ENCODE measurements at regions not wholly inside any gene's neighbourhood (a gene's known extent, or its start where the extent isn't known, plus 50 kb on each side); places are given as distances from the start of the nearest gene placed in this dataset.

DNA sequence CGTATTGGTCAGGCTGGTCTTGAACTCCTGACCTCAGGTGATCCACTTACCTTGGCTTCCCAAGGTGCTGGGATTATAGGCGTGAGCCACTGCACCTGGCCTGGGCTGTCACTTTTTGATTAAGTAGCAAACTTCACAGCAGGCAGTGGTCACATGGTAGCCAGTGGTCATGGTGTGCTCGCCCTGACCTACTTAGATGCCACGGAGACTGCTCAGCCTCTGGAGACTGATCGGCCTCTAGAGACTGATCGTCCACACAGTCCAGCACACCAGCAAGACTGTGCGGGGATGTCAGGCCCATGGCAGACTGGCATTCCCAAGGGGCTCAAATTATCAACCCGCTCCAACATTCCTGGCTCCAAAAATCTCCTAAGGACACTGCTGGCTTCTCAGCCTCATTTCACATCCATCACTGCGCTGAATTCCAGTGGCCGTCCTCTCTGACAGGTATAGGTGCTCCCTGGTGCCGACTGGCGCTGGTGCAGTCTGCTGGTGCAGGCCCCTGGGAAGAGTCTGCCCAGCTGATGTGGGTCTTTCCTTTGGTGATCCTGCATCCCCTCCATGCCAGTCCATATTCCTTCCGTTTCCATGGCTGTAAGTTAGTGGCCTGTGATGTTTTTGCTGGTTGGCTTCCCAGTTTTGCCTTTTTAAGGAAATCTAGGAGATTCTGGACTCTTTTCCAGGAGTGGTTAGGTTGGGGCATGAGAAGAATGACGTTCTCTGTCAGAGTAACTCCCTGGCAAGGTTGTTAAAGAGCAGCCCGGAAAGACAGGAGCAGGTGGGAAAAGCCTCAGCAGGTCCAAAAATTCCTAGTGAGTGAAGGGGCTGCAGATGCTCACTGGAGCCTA, 374.5 kb upstream of the HS6ST1 start:
- H3K27me3 ChIP-seq = peaks cover 0 to 59% (median 0%) of the 10 kb centered on the region in 11 experiments; a peak in 6 of 22 replicates
- no peak overlapping the region for H3K4me3 ChIP-seq
- peaks cover 0 to 5% (median 0%) of the 10 kb centered on the region in 11 experiments; a peak in 1 of 22 replicates for H3K9me3 ChIP-seq (replicated peaks in 1 of 11)
- no peak for TF ChIP-seq Cebpa-rat (IDR thresholded peaks at IDR 0.05)
- no peak overlapping the region for H3K9ac ChIP-seq
- H3K4me2 ChIP-seq = peak overlapping the region in 7 of 11 experiments; percentile 1 to 97 (median 79); a peak in 10 of 22 replicates
- H3K4me1 ChIP-seq = peaks cover 10 to 62% (median 47%) of the 10 kb centered on the region in 10 experiments; a peak in 19 of 20 replicates
- H3K27ac ChIP-seq = no peak overlapping the region
- no peaks in the 10 kb centered on the region for H4K20me1 ChIP-seq
- H3K36me3 ChIP-seq = no peaks in the 10 kb centered on the region

DNA sequence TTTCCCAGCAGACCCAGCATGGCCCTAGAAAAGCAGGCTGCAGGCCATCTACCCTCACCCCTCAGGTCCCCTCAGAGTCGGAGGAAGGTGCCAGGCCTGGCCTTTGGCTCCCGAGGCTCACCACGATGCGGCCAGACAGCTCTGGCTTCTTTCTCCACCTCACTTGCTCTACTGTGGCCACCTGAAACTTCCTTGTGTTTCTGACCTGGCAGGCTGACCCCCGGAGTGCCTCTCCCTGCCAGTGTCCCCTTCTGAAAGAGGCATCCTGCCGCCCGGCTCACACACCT, 375.0 kb upstream of the HS6ST1 start:
- peaks cover 8 to 56% (median 43%) of the 10 kb centered on the region in 10 experiments; a peak in 19 of 20 replicates for H3K4me1 ChIP-seq

DNA sequence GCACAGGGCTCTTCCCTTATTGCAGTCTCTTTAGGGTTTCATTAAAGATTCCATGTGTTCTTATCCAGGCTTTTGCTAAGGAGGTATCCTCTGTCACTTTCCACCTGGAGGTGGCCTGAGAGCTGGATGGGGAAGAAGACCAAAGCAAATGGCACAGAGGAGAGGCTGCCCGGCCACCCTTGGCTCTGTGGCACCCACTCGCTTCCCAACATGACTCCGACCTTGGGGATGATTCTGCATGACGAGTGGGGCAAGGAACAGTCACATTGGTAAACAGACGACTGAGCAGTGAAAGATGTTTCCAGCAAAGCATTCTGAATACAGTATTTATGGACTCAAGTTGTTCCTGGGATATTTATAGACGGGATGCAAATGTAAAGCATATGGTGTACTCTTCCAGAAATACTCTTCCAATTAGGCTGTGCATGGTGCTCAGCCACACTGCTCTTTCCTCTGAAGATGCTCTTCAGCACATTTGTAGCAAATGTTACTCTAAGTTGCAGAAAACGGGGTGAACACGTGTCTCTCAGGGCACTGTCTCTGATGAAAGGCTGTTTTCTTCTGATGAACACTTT, 377.1 kb upstream of the HS6ST1 start:
- Histone ChIP-seq H3K9ac (no peak overlapping the region), H3K4me3 (no peak overlapping the region), H4K20me1 (no peaks in the 10 kb centered on the region), H3K9me3 (replicated peaks in 1 of 11) (peaks cover 0 to 5% (median 0%) of the 10 kb centered on the region in 11 experiments; a peak in 1 of 22 replicates), H3K4me2 (peak overlapping the region in 2 of 11 experiments; percentile 11 to 18; a peak in 1 of 22 replicates), H3K36me3 (no peaks in the 10 kb centered on the region), H3K4me1 (peaks cover 0 to 36% (median 23%) of the 10 kb centered on the region in 10 experiments; a peak in 15 of 20 replicates), H3K27ac (no peak overlapping the region), H3K27me3 (peaks cover 0 to 44% (median 0%) of the 10 kb centered on the region in 11 experiments; a peak in 6 of 22 replicates)
- TF ChIP-seq Cebpa-rat (IDR thresholded peaks at IDR 0.05) = no peak

More for the DNA sequence above, 375.0 kb upstream of the HS6ST1 start:
- H3K9ac ChIP-seq = no peak overlapping the region
- no peaks in the 10 kb centered on the region for H3K36me3 ChIP-seq
- H3K27me3 ChIP-seq = peaks cover 0 to 54% (median 0%) of the 10 kb centered on the region in 11 experiments; a peak in 6 of 22 replicates
- H3K4me2 ChIP-seq = no peak overlapping the region
- TF ChIP-seq Cebpa-rat (IDR thresholded peaks at IDR 0.05) = no peak
- no peaks in the 10 kb centered on the region for H4K20me1 ChIP-seq
- peaks cover 0 to 5% (median 0%) of the 10 kb centered on the region in 11 experiments; a peak in 1 of 22 replicates for H3K9me3 ChIP-seq (replicated peaks in 1 of 11)
- H3K4me3 ChIP-seq = no peak overlapping the region
- H3K27ac ChIP-seq = no peak overlapping the region

DNA sequence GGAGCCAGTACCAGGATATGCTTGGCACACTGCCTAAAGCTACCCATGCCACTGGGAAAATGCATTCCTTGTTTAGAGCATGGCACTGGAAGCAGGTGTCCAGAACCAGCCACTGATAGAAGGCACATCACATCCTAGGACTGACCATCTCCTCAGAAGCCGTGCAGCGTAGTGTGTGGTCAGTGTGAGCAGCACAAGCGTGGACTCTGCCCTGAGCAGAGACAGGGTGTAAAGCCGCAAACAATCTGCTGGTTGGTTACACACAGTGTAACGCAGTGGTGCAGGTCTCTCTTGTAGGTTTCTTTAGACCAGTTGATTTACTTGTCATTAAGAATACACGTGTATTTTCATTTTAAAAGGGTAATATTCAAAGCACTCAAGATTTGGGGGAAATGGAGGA, 377.8 kb upstream of the HS6ST1 start:
- no peak for TF ChIP-seq Cebpa-rat (IDR thresholded peaks at IDR 0.05)
- Histone ChIP-seq H3K4me1 (peaks cover 0 to 29% (median 17%) of the 10 kb centered on the region in 10 experiments; a peak in 15 of 20 replicates), H3K27ac (no peak overlapping the region)

DNA sequence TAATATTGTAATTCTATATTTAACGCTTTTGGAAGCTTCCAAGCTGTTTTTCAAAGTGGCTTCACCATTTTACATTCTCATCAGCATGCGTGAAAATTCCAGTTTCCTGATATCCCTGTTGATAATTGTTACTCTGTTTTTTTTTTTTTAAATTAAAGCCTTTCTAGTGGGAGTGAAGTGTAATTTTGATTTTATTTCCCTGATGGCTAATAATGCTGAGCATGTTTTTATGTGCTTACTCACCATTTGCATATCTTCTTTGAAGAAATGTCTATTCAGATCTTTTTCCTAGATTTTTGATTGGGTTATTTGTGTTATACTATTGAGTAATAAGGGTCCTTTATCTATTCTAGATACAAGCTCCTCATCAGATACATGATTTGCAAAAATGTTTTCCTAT, 382.8 kb upstream of the HS6ST1 start:
- Histone ChIP-seq H3K9me3 (replicated peaks in 1 of 11) (peaks cover 12 to 25% (median 18%) of the 10 kb centered on the region in 11 experiments), H3K27me3 (peaks cover 0 to 4% (median 0%) of the 10 kb centered on the region in 11 experiments; a peak in 2 of 22 replicates), H3K36me3 (no peaks in the 10 kb centered on the region), H3K4me3 (no peak overlapping the region), H4K20me1 (no peaks in the 10 kb centered on the region), H3K27ac (no peak overlapping the region), H3K4me2 (no peak overlapping the region), H3K9ac (no peak overlapping the region), H3K4me1 (peaks cover 4 to 14% (median 8%) of the 10 kb centered on the region in 10 experiments; a peak in 14 of 20 replicates)
- TF ChIP-seq Cebpa-rat (IDR thresholded peaks at IDR 0.05) = no peak

More for the DNA sequence above, 377.8 kb upstream of the HS6ST1 start:
- peaks cover 0 to 37% (median 0%) of the 10 kb centered on the region in 11 experiments; a peak in 6 of 22 replicates for H3K27me3 ChIP-seq
- peaks cover 0 to 5% (median 0%) of the 10 kb centered on the region in 11 experiments; a peak in 1 of 22 replicates for H3K9me3 ChIP-seq (replicated peaks in 1 of 11)
- H3K36me3 ChIP-seq = no peaks in the 10 kb centered on the region
- H4K20me1 ChIP-seq = no peaks in the 10 kb centered on the region
- H3K9ac ChIP-seq = no peak overlapping the region
- no peak overlapping the region for H3K4me3 ChIP-seq
- peak overlapping the region in 2 of 11 experiments; percentile 11 to 18; a peak in 1 of 22 replicates for H3K4me2 ChIP-seq

DNA sequence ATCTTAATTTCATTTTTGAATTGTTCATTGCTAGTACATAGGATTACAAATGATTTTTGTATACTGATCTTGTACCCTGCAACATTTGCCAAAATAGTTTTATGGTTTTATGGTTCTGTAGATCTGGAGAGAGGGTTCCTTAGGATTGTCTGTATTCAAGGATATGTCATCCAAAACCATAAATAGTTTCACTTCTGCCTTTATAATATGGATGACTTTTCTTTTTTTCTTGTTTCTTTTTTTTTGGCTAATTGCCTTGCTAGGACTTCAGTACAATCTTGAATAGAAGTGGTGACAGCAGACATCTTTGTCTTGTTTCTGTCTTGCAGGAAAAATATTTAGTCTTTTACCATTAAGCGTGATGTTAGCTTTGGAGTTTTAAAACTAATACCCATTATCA, 383.9 kb upstream of the HS6ST1 start:
- H3K36me3 ChIP-seq = peaks cover 0 to 6% (median 2%) of the 10 kb centered on the region in 11 experiments; a peak in 6 of 22 replicates
- H3K27me3 ChIP-seq = peaks cover 0 to 4% (median 0%) of the 10 kb centered on the region in 11 experiments; a peak in 1 of 22 replicates
- no peaks in the 10 kb centered on the region for H4K20me1 ChIP-seq
- peaks cover 23 to 34% (median 30%) of the 10 kb centered on the region in 11 experiments for H3K9me3 ChIP-seq (replicated peaks in 1 of 11)
- H3K27ac ChIP-seq = no peak overlapping the region
- H3K9ac ChIP-seq = no peak overlapping the region
- H3K4me1 ChIP-seq = peaks cover 4 to 14% (median 8%) of the 10 kb centered on the region in 10 experiments; a peak in 14 of 20 replicates
- TF ChIP-seq Cebpa-rat (IDR thresholded peaks at IDR 0.05) = no peak
- H3K4me3 ChIP-seq = no peak overlapping the region
- peak overlapping the region in 8 of 11 experiments; percentile 11 to 46 (median 23); a peak in 11 of 22 replicates for H3K4me2 ChIP-seq

DNA sequence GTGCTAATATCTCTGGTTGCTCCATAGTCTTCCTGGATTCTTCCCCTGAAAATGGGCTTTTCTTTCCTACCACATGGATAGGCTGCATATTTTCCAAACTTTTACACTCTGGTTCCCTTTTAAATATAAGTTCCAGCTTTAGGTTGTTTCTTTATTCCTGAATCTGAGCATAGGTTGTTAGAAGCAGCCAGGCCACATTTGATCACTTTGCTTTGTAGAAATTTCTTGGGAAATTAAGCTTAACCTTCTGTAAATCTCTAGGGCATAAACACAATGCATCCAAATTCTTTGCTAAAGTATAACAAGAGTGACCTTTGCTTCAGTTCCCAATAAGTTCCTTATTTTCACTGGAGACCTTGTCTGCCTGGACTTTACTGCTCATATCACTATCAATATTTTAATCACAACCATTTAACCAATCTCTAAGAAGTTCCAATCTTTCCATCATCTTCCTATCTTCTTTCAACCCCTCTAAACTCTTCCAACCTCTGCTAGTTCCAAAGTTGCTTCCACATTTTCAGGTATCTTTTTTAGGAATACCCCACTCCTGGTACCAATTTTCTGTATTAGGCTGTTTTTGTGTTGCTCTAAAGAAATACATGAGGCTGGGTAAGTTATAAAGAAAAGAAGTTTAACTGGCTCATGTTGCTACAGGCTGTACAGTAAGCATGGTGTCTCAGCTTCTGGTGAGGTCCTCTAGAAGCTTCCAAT, 389.6 kb upstream of the HS6ST1 start:
- no peak overlapping the region for H3K27ac ChIP-seq
- H3K4me1 ChIP-seq = peaks cover 8 to 35% (median 22%) of the 10 kb centered on the region in 10 experiments
- no peak overlapping the region for H3K4me3 ChIP-seq
- TF ChIP-seq Cebpa-rat (IDR thresholded peaks at IDR 0.05) = no peak
- peaks cover 54 to 73% (median 68%) of the 10 kb centered on the region in 11 experiments for H3K9me3 ChIP-seq (replicated peaks in 1 of 11)
- H3K27me3 ChIP-seq = no peaks in the 10 kb centered on the region
- no peak overlapping the region for H3K4me2 ChIP-seq
- H4K20me1 ChIP-seq = no peaks in the 10 kb centered on the region
- H3K36me3 ChIP-seq = peaks cover 0 to 18% (median 8%) of the 10 kb centered on the region in 11 experiments; a peak in 8 of 22 replicates
- H3K9ac ChIP-seq = no peak overlapping the region

DNA sequence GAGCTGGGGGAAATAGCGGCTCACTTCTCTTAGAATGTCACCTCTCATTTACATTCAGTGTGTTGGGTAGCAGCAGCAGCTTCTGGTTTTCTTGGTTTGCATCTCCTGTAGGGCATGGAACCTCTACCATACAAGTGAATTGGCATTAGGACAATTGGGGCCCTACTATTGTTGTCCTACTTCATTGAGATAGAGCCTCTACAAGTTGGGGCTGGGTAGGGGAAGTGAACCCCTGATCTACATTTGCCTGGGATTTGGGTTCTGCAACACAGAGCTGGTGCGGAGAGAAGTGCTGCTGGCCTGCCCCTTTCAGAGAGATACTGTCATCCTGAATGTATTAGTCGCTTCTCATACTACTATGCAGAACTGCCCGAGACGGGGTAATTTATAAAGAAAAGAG, 391.6 kb upstream of the HS6ST1 start:
- Histone ChIP-seq H3K36me3 (peaks cover 0 to 18% (median 8%) of the 10 kb centered on the region in 11 experiments; a peak in 8 of 22 replicates), H3K27ac (peak overlapping the region in 9 of 11 experiments; percentile 16 to 73 (median 65); a peak in 15 of 22 replicates), H3K4me1 (peaks cover 25 to 54% (median 42%) of the 10 kb centered on the region in 10 experiments), H4K20me1 (no peaks in the 10 kb centered on the region), H3K4me2 (peak overlapping the region; percentile 39 to 64 (median 43)), H3K27me3 (peaks cover 0 to 5% (median 0%) of the 10 kb centered on the region in 11 experiments; a peak in 3 of 22 replicates), H3K9ac (peak overlapping the region in 3 of 11 experiments; percentile 5 to 31 (median 23); a peak in 4 of 22 replicates), H3K4me3 (no peak overlapping the region), H3K9me3 (replicated peaks in 1 of 11) (peaks cover 49 to 65% (median 57%) of the 10 kb centered on the region in 11 experiments)
- TF ChIP-seq Cebpa-rat (IDR thresholded peaks at IDR 0.05) = no peak

All from BLaER1 treated with 17β-estradiol and CSF1 and Interleukin-3, amounts not matched to agents 10 nM and 100 nM (cell line).